ENCODE measurements at regions not wholly inside any gene's neighbourhood (a gene's known extent, or its start where the extent isn't known, plus 50 kb on each side); places are given as distances from the start of the nearest gene placed in this dataset.

- Mint-ChIP-seq H3K4me3 (no peak overlapping the region), H3K27me3 (no peaks in the 10 kb centered on the region), H3K4me1 (no peaks in the 10 kb centered on the region), H3K36me3 (no peaks in the 10 kb centered on the region), H3K27ac (no peak overlapping the region), H3K9me3 (peaks cover 0 to 12% (median 3%) of the 10 kb centered on the region in 11 donors)
- no peaks in the 10 kb centered on the region for H3K9me3 ChIP-seq (ENCODE audit: control insufficient read depth in 2 of 3, low read length in 3 of 3)
- no peak for DNase-seq
- no peak overlapping the region for H3K4me3 ChIP-seq (ENCODE audit: low read length)
- no peaks in the 10 kb centered on the region for H3K4me1 ChIP-seq (ENCODE audit: control insufficient read depth in 2 of 2, insufficient read depth in 2 of 2, low read length in 2 of 2)
- no peak overlapping the region for H3K27ac ChIP-seq (ENCODE audit: low read depth, low read length)
- CTCF ChIA-PET, result no interaction called here
- no peaks in the 10 kb centered on the region for H3K27me3 ChIP-seq (ENCODE audit: control insufficient read depth in 2 of 2, insufficient read depth in 2 of 2, low read length in 2 of 2)
- intact Hi-C loops (cut with micrococcal nuclease), result no loop called here
- ATAC-seq, result no peak
- POLR2A ChIA-PET, result no interaction called here
- H3K36me3 ChIP-seq (ENCODE audit: control insufficient read depth in 2 of 3, insufficient read depth in 3 of 3, low read length in 3 of 3), result no peaks in the 10 kb centered on the region
These were observed 180.7 kb upstream of the SYNPR start for GRCh38 chr3:63097396-63097795.

- ChIA-PET CTCF (no interaction called here), POLR2A (no interaction called here)
- DNase-seq, result no peak
- no peak overlapping the region for H3K27ac Mint-ChIP-seq
- no peak for ATAC-seq
- peaks cover 0 to 13% (median 5%) of the 10 kb centered on the region in 11 donors for H3K9me3 Mint-ChIP-seq
- Histone ChIP-seq H3K4me1 (ENCODE audit: control insufficient read depth in 2 of 2, insufficient read depth in 2 of 2, low read length in 2 of 2) (no peaks in the 10 kb centered on the region), H3K27ac (ENCODE audit: low read depth, low read length) (no peak overlapping the region), H3K9me3 (ENCODE audit: control insufficient read depth in 2 of 3, low read length in 3 of 3) (no peaks in the 10 kb centered on the region), H3K4me3 (ENCODE audit: low read length) (no peak overlapping the region), H3K36me3 (ENCODE audit: control insufficient read depth in 2 of 3, insufficient read depth in 3 of 3, low read length in 3 of 3) (no peaks in the 10 kb centered on the region), H3K27me3 (ENCODE audit: control insufficient read depth in 2 of 2, insufficient read depth in 2 of 2, low read length in 2 of 2) (no peaks in the 10 kb centered on the region)
- no peak overlapping the region for H3K4me3 Mint-ChIP-seq
- peaks cover 0 to 4% (median 0%) of the 10 kb centered on the region in 5 donors for H3K36me3 Mint-ChIP-seq
- intact Hi-C loops (cut with micrococcal nuclease), result no loop called here
- no peaks in the 10 kb centered on the region for H3K27me3 Mint-ChIP-seq
- H3K4me1 Mint-ChIP-seq, result no peaks in the 10 kb centered on the region
These were observed 161.2 kb upstream of the SYNPR start for GRCh38 chr3:63116922-63117321.

GRCh38 chr3:63124090-63124489 lies 154.0 kb upstream of the SYNPR start:
- ATAC-seq (no peak), DNase-seq (no peak)
- H3K4me1 ChIP-seq (ENCODE audit: control insufficient read depth in 2 of 2, insufficient read depth in 2 of 2, low read length in 2 of 2), result no peaks in the 10 kb centered on the region
- no peak overlapping the region for H3K27ac ChIP-seq (ENCODE audit: low read depth, low read length)
- H3K27me3 ChIP-seq (ENCODE audit: control insufficient read depth in 2 of 2, insufficient read depth in 2 of 2, low read length in 2 of 2), result no peaks in the 10 kb centered on the region
- H3K4me3 Mint-ChIP-seq, result no peak overlapping the region
- ChIA-PET POLR2A (no interaction called here), CTCF (no interaction called here)
- no peak overlapping the region for H3K27ac Mint-ChIP-seq
- H3K36me3 Mint-ChIP-seq, result no peaks in the 10 kb centered on the region
- H3K4me3 ChIP-seq (ENCODE audit: low read length), result no peak overlapping the region
- H3K36me3 ChIP-seq (ENCODE audit: control insufficient read depth in 2 of 3, insufficient read depth in 3 of 3, low read length in 3 of 3), result no peaks in the 10 kb centered on the region
- H3K9me3 ChIP-seq (ENCODE audit: control insufficient read depth in 2 of 3, low read length in 3 of 3), result no peaks in the 10 kb centered on the region
- peaks cover 0 to 9% (median 0%) of the 10 kb centered on the region in 11 donors for H3K9me3 Mint-ChIP-seq
- intact Hi-C loops (cut with micrococcal nuclease), result no loop called here
- H3K4me1 Mint-ChIP-seq, result no peaks in the 10 kb centered on the region
- H3K27me3 Mint-ChIP-seq, result peaks cover 0 to 7% (median 0%) of the 10 kb centered on the region in 5 donors

GRCh38 chr3:63126530-63126929 lies 151.6 kb upstream of the SYNPR start:
- Histone ChIP-seq H3K4me3 (ENCODE audit: low read length) (no peak overlapping the region), H3K9me3 (ENCODE audit: control insufficient read depth in 2 of 3, low read length in 3 of 3) (no peaks in the 10 kb centered on the region), H3K4me1 (ENCODE audit: control insufficient read depth in 2 of 2, insufficient read depth in 2 of 2, low read length in 2 of 2) (no peaks in the 10 kb centered on the region), H3K36me3 (ENCODE audit: control insufficient read depth in 2 of 3, insufficient read depth in 3 of 3, low read length in 3 of 3) (no peaks in the 10 kb centered on the region), H3K27ac (ENCODE audit: low read depth, low read length) (no peak overlapping the region), H3K27me3 (ENCODE audit: control insufficient read depth in 2 of 2, insufficient read depth in 2 of 2, low read length in 2 of 2) (no peaks in the 10 kb centered on the region)
- DNase-seq (no peak), ATAC-seq (no peak)
- no peaks in the 10 kb centered on the region for H3K4me1 Mint-ChIP-seq
- intact Hi-C loops (cut with micrococcal nuclease), result no loop called here
- ChIA-PET CTCF (no interaction called here), POLR2A (no interaction called here)
- H3K4me3 Mint-ChIP-seq, result no peak overlapping the region
- H3K36me3 Mint-ChIP-seq, result no peaks in the 10 kb centered on the region
- H3K27ac Mint-ChIP-seq, result no peak overlapping the region
- peaks cover 0 to 9% (median 0%) of the 10 kb centered on the region in 11 donors for H3K9me3 Mint-ChIP-seq
- peaks cover 0 to 10% (median 0%) of the 10 kb centered on the region in 5 donors for H3K27me3 Mint-ChIP-seq

GRCh38 chr3:63128380-63128779 lies 149.7 kb upstream of the SYNPR start:
- Mint-ChIP-seq H3K27ac (no peak overlapping the region), H3K4me3 (no peak overlapping the region)
- POLR2A ChIA-PET, result no interaction called here

GRCh38 chr3:63130625-63131024 lies 147.5 kb upstream of the SYNPR start:
- ATAC-seq (no peak), DNase-seq (no peak)
- Histone ChIP-seq H3K9me3 (ENCODE audit: control insufficient read depth in 2 of 3, low read length in 3 of 3) (no peaks in the 10 kb centered on the region), H3K4me3 (ENCODE audit: low read length) (no peak overlapping the region), H3K27ac (ENCODE audit: low read depth, low read length) (no peak overlapping the region), H3K36me3 (ENCODE audit: control insufficient read depth in 2 of 3, insufficient read depth in 3 of 3, low read length in 3 of 3) (no peaks in the 10 kb centered on the region), H3K27me3 (ENCODE audit: control insufficient read depth in 2 of 2, insufficient read depth in 2 of 2, low read length in 2 of 2) (no peaks in the 10 kb centered on the region), H3K4me1 (ENCODE audit: control insufficient read depth in 2 of 2, insufficient read depth in 2 of 2, low read length in 2 of 2) (no peaks in the 10 kb centered on the region)
- peaks cover 0 to 3% (median 0%) of the 10 kb centered on the region in 5 donors for H3K27me3 Mint-ChIP-seq
- CTCF ChIA-PET, result no interaction called here
- intact Hi-C loops (cut with micrococcal nuclease), result no loop called here
- no peak overlapping the region for H3K27ac Mint-ChIP-seq
- POLR2A ChIA-PET, result no interaction called here
- H3K4me1 Mint-ChIP-seq, result no peaks in the 10 kb centered on the region
- peaks cover 0 to 12% (median 4%) of the 10 kb centered on the region in 11 donors for H3K9me3 Mint-ChIP-seq
- H3K4me3 Mint-ChIP-seq, result no peak overlapping the region
- H3K36me3 Mint-ChIP-seq, result no peaks in the 10 kb centered on the region

More at GRCh38 chr3:63128380-63128779, 149.7 kb upstream of the SYNPR start:
- no peak for ATAC-seq
- Histone ChIP-seq H3K4me3 (ENCODE audit: low read length) (no peak overlapping the region), H3K36me3 (ENCODE audit: control insufficient read depth in 2 of 3, insufficient read depth in 3 of 3, low read length in 3 of 3) (no peaks in the 10 kb centered on the region), H3K27me3 (ENCODE audit: control insufficient read depth in 2 of 2, insufficient read depth in 2 of 2, low read length in 2 of 2) (no peaks in the 10 kb centered on the region), H3K27ac (ENCODE audit: low read depth, low read length) (no peak overlapping the region), H3K4me1 (ENCODE audit: control insufficient read depth in 2 of 2, insufficient read depth in 2 of 2, low read length in 2 of 2) (no peaks in the 10 kb centered on the region), H3K9me3 (ENCODE audit: control insufficient read depth in 2 of 3, low read length in 3 of 3) (no peaks in the 10 kb centered on the region)
- no peaks in the 10 kb centered on the region for H3K4me1 Mint-ChIP-seq
- H3K27me3 Mint-ChIP-seq, result peaks cover 0 to 10% (median 0%) of the 10 kb centered on the region in 5 donors
- peaks cover 0 to 6% (median 0%) of the 10 kb centered on the region in 11 donors for H3K9me3 Mint-ChIP-seq
- CTCF ChIA-PET, result no interaction called here
- no peaks in the 10 kb centered on the region for H3K36me3 Mint-ChIP-seq
- intact Hi-C loops (cut with micrococcal nuclease), result no loop called here
- DNase-seq, result no peak

GRCh38 chr3:63132461-63133250 lies 145.5 kb upstream of the SYNPR start:
- H3K4me3 ChIP-seq (ENCODE audit: low read length), result no peak overlapping the region
- intact Hi-C loops (cut with micrococcal nuclease), result no loop called here
- CTCF ChIA-PET, result no interaction called here
- H3K9me3 ChIP-seq (ENCODE audit: control insufficient read depth in 2 of 3, low read length in 3 of 3), result no peaks in the 10 kb centered on the region
- H3K27ac ChIP-seq (ENCODE audit: low read depth, low read length), result no peak overlapping the region
- no peak overlapping the region for H3K4me3 Mint-ChIP-seq
- no peak overlapping the region for H3K27ac Mint-ChIP-seq
- peaks cover 0 to 3% (median 0%) of the 10 kb centered on the region in 5 donors for H3K27me3 Mint-ChIP-seq
- H3K4me1 ChIP-seq (ENCODE audit: control insufficient read depth in 2 of 2, insufficient read depth in 2 of 2, low read length in 2 of 2), result no peaks in the 10 kb centered on the region
- DNase-seq (no peak), ATAC-seq (no peak)
- H3K36me3 ChIP-seq (ENCODE audit: control insufficient read depth in 2 of 3, insufficient read depth in 3 of 3, low read length in 3 of 3), result no peaks in the 10 kb centered on the region
- POLR2A ChIA-PET, result no interaction called here
- no peaks in the 10 kb centered on the region for H3K27me3 ChIP-seq (ENCODE audit: control insufficient read depth in 2 of 2, insufficient read depth in 2 of 2, low read length in 2 of 2)
- H3K9me3 Mint-ChIP-seq, result peaks cover 0 to 15% (median 6%) of the 10 kb centered on the region in 11 donors
- H3K36me3 Mint-ChIP-seq, result peaks cover 0 to 4% (median 0%) of the 10 kb centered on the region in 5 donors
- no peaks in the 10 kb centered on the region for H3K4me1 Mint-ChIP-seq

Data from naive thymus-derived CD4-positive, alpha-beta T cell (primary cell).